Lower lobe of right lung (tissue), 2 donors: ENCODE measurements at regions not wholly inside any gene's neighbourhood (a gene's known extent, or its start where the extent isn't known, plus 50 kb on each side); places are given as distances from the start of the nearest gene placed in this dataset.

Experiments
- ATAC-seq, 2 donors: fragments of 200-7000 bp; cut with Tn5 transposase; one replicate each; pipeline ENCODE4 v1.9.1; 2020 to 2022; ENCODE audit warnings: mild to moderate bottlenecking in 2 of 2, moderate library complexity in 2 of 2
- DNase-seq: peaks from one replicate; pipeline ENCODE4 v3.0.0-alpha.2; 2020
- H3K27ac ChIP-seq: fragments of 200-600 bp; one replicate; pipeline ENCODE4 v1.8.0; 2022
- H3K27me3 ChIP-seq: fragments of 200-600 bp; one replicate; pipeline ENCODE4 v1.8.0; 2022; ENCODE audit warnings: low read depth
- H3K36me3 ChIP-seq: fragments of 200-600 bp; one replicate; pipeline ENCODE4 v1.8.0; 2022; ENCODE audit warnings: mild to moderate bottlenecking
- H3K4me1 ChIP-seq: fragments of 200-600 bp; one replicate; pipeline ENCODE4 v1.8.0; 2022
- H3K4me3 ChIP-seq: fragments of 200-600 bp; one replicate; pipeline ENCODE4 v1.8.0; 2022; ENCODE audit warnings: mild to moderate bottlenecking
- H3K9me3 ChIP-seq: fragments of 200-600 bp; one replicate; pipeline ENCODE4 v1.8.0; 2022
- CTCF ChIP-seq: fragments of 200-600 bp; IDR thresholded peaks from one replicate; pipeline ENCODE4 v1.8.0; 2022; ENCODE audit warnings: antibody characterized with exemption, mild to moderate bottlenecking
- intact Hi-C: fragments of 100-400 bp; cut with DNase I; formaldehyde crosslinking; loops from one replicate; pipeline ENCODE4 v1.11.0; 2022
- donor health status: DM: no; HTN: yes; CAD: no; lungs with severe emphysema.

- no peak for DNase-seq
- H3K36me3 ChIP-seq, result no peaks in the 10 kb centered on the region
- TF ChIP-seq CTCF, result no peak
- H3K27ac ChIP-seq, result no peak overlapping the region
- H3K4me3 ChIP-seq, result no peak overlapping the region
- no peak for ATAC-seq
- H3K4me1 ChIP-seq, result no peaks in the 10 kb centered on the region
- no peaks in the 10 kb centered on the region for H3K9me3 ChIP-seq
- intact Hi-C loops, result no loop called here
- H3K27me3 ChIP-seq, result no peaks in the 10 kb centered on the region
These were observed 239.6 kb downstream of the TDRD15 start for GRCh38 chr2:21363364-21363763.

- intact Hi-C loops, result no loop called here
- ATAC-seq (no peak), DNase-seq (no peak)
- Histone ChIP-seq H3K27ac (no peak overlapping the region), H3K27me3 (no peaks in the 10 kb centered on the region), H3K4me3 (no peak overlapping the region), H3K9me3 (no peaks in the 10 kb centered on the region), H3K36me3 (no peaks in the 10 kb centered on the region), H3K4me1 (no peaks in the 10 kb centered on the region)
- no peak for TF ChIP-seq CTCF
These were observed 243.7 kb downstream of the TDRD15 start for GRCh38 chr2:21367421-21367820.

DNA sequence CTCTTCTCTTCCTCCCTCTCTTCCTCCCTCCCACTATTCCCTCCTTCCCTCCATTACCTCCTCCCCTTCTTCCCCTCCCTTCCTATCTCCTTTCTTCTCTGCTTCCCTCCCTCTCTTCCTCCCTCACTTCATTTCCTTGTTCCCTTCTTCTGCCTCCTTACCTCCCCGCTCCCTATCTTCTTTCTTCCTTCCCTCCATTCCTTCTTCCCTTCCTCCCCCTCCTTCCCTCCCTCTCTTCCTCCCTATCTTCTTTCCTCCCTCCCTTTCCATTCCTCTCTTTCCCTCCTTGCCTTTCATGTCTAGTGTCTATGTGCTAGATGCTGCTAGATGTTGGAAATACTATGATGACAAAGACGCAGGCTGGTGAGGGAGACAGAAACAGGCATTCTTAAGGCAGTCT lies 246.0 kb downstream of the TDRD15 start:
- H3K4me3 ChIP-seq, result no peak overlapping the region
- intact Hi-C loops, result no loop called here
- TF ChIP-seq CTCF, result no peak

DNA sequence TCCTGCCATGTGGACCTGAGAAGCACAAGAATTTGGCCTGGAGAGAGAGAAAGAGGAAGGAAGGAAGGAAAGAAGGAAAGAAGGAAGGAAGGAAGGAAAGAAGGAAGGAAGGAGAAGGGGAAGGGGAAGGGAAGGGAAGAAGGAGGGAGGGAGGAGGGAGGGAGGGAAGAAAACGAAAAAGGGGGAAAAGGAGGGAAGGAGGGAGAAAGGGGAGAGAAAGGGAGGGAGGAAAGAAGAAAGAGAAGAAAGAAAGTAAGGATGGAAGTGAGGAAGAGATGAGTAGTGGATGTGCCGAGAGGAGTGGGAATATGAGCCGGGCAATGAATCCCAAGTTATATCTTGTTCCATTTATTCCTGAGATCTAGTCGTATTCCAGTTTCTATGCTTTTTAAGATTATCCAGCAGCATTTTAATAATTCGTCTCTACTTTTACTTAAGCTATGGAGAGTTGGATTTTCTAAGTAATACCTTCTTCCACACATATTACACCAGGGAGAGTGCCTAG lies 247.8 kb downstream of the TDRD15 start:
- no peak overlapping the region for H3K27ac ChIP-seq
- TF ChIP-seq CTCF, result no peak
- intact Hi-C loops, result no loop called here
- H3K36me3 ChIP-seq, result no peaks in the 10 kb centered on the region
- no peaks in the 10 kb centered on the region for H3K4me1 ChIP-seq
- ATAC-seq (no peak), DNase-seq (no peak)
- H3K4me3 ChIP-seq, result no peak overlapping the region
- no peaks in the 10 kb centered on the region for H3K9me3 ChIP-seq
- H3K27me3 ChIP-seq, result no peaks in the 10 kb centered on the region

More for the DNA sequence above, 246.0 kb downstream of the TDRD15 start:
- DNase-seq, result no peak
- Histone ChIP-seq H3K4me1 (no peaks in the 10 kb centered on the region), H3K9me3 (no peaks in the 10 kb centered on the region), H3K36me3 (no peaks in the 10 kb centered on the region), H3K27me3 (no peaks in the 10 kb centered on the region), H3K27ac (no peak overlapping the region)
- ATAC-seq, result no peak

GRCh38 chr2:21372654-21373053 lies 248.9 kb downstream of the TDRD15 start:
- ATAC-seq, result no peak
- DNase-seq, result no peak
- Histone ChIP-seq H3K27me3 (no peaks in the 10 kb centered on the region), H3K36me3 (no peaks in the 10 kb centered on the region), H3K27ac (no peak overlapping the region), H3K9me3 (no peaks in the 10 kb centered on the region), H3K4me3 (no peak overlapping the region), H3K4me1 (no peaks in the 10 kb centered on the region)
- TF ChIP-seq CTCF, result peak; percentile 39
- intact Hi-C loops, result no loop called here

DNA sequence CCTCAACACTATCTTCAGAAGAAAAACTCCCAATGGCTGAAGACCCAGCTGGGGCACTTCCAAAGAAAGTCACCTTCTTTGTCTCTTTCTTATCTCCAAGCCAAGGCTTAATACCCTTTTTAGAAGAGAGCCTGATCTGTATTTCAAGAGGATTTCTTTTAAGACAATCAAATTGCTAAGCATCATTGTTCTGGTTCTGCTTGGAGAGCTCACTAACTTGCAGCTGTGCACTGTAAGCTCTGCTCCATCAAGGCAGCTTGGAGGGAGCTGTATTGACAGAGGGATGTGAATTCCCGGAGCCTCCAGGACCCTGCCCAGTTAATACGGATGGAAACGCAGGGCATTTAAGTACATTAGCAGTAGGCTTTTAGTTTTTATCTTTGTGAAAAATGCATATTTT lies 253.1 kb downstream of the TDRD15 start:
- ATAC-seq, result no peak
- intact Hi-C loops, result no loop called here
- DNase-seq, result no peak
- H3K9me3 ChIP-seq, result no peaks in the 10 kb centered on the region
- H3K36me3 ChIP-seq, result no peaks in the 10 kb centered on the region
- no peak overlapping the region for H3K27ac ChIP-seq
- H3K4me1 ChIP-seq, result no peaks in the 10 kb centered on the region
- TF ChIP-seq CTCF, result no peak
- no peak overlapping the region for H3K4me3 ChIP-seq
- no peaks in the 10 kb centered on the region for H3K27me3 ChIP-seq
